ENCODE measurements at regions not wholly inside any gene's neighbourhood (a gene's known extent, or its start where the extent isn't known, plus 50 kb on each side); places are given as distances from the start of the nearest gene placed in this dataset.

- Histone ChIP-seq H3K36me3 (ENCODE audit: control insufficient read depth, insufficient read depth, low read length) (no peaks in the 10 kb centered on the region), H3K27ac (ENCODE audit: insufficient read depth, low read depth, low read length, poor library complexity, severe bottlenecking) (no peak overlapping the region), H3K4me3 (ENCODE audit: insufficient read depth, low read depth, low read length) (no peak overlapping the region), H3K9me3 (ENCODE audit: control insufficient read depth, low read length) (no peaks in the 10 kb centered on the region), H3K27me3 (ENCODE audit: control insufficient read depth, insufficient read depth, low read length, poor library complexity, severe bottlenecking) (no peaks in the 10 kb centered on the region), H3K4me1 (ENCODE audit: control insufficient read depth, insufficient read depth, low read length) (no peaks in the 10 kb centered on the region)
- 91 to 98% methylated on average over 2 to 3 of the region's 4 CpGs for WGBS, 2 experiments
Measured at GRCh38 chr4:116838609-116839008, 246.8 kb downstream of the TRAM1L1 start.

- Histone ChIP-seq H3K27me3 (ENCODE audit: control insufficient read depth, insufficient read depth, low read length, poor library complexity, severe bottlenecking) (no peaks in the 10 kb centered on the region), H3K36me3 (ENCODE audit: control insufficient read depth, insufficient read depth, low read length) (no peaks in the 10 kb centered on the region), H3K9me3 (ENCODE audit: control insufficient read depth, low read length) (no peaks in the 10 kb centered on the region), H3K4me3 (ENCODE audit: insufficient read depth, low read depth, low read length) (no peak overlapping the region), H3K27ac (ENCODE audit: insufficient read depth, low read depth, low read length, poor library complexity, severe bottlenecking) (no peak overlapping the region), H3K4me1 (ENCODE audit: control insufficient read depth, insufficient read depth, low read length) (no peaks in the 10 kb centered on the region)
- 86 to 97% methylated on average over 5 of the region's 5 CpGs for WGBS, 2 experiments
Measured at GRCh38 chr4:116829187-116829586, 256.2 kb downstream of the TRAM1L1 start.

- H3K27ac ChIP-seq (ENCODE audit: insufficient read depth, low read depth, low read length, poor library complexity, severe bottlenecking) = no peak overlapping the region
- H3K4me3 ChIP-seq (ENCODE audit: insufficient read depth, low read depth, low read length) = no peak overlapping the region
- no peaks in the 10 kb centered on the region for H3K27me3 ChIP-seq (ENCODE audit: control insufficient read depth, insufficient read depth, low read length, poor library complexity, severe bottlenecking)
- H3K4me1 ChIP-seq (ENCODE audit: control insufficient read depth, insufficient read depth, low read length) = no peaks in the 10 kb centered on the region
- H3K9me3 ChIP-seq (ENCODE audit: control insufficient read depth, low read length) = no peaks in the 10 kb centered on the region
- H3K36me3 ChIP-seq (ENCODE audit: control insufficient read depth, insufficient read depth, low read length) = no peaks in the 10 kb centered on the region
- WGBS, 2 experiments = no CpG with 5 or more reads among the region's 2 CpGs
Measured at GRCh38 chr4:116824172-116824571, 261.2 kb downstream of the TRAM1L1 start.

- 58 to 90% methylated on average over 2 of the region's 2 CpGs for WGBS, 2 experiments
- no peak overlapping the region for H3K4me3 ChIP-seq (ENCODE audit: insufficient read depth, low read depth, low read length)
Measured at GRCh38 chr4:116811730-116812129, 273.6 kb downstream of the TRAM1L1 start.

GRCh38 chr4:116796022-116796421 lies 289.4 kb downstream of the TRAM1L1 start:
- Histone ChIP-seq H3K4me1 (ENCODE audit: control insufficient read depth, insufficient read depth, low read length) (no peaks in the 10 kb centered on the region), H3K27me3 (ENCODE audit: control insufficient read depth, insufficient read depth, low read length, poor library complexity, severe bottlenecking) (no peaks in the 10 kb centered on the region), H3K9me3 (ENCODE audit: control insufficient read depth, low read length) (no peaks in the 10 kb centered on the region), H3K36me3 (ENCODE audit: control insufficient read depth, insufficient read depth, low read length) (no peaks in the 10 kb centered on the region), H3K4me3 (ENCODE audit: insufficient read depth, low read depth, low read length) (no peak overlapping the region), H3K27ac (ENCODE audit: insufficient read depth, low read depth, low read length, poor library complexity, severe bottlenecking) (no peak overlapping the region)
- 89 to 93% methylated on average over 2 of the region's 2 CpGs for WGBS, 2 experiments

More at GRCh38 chr4:116811730-116812129, 273.6 kb downstream of the TRAM1L1 start:
- Histone ChIP-seq H3K27me3 (ENCODE audit: control insufficient read depth, insufficient read depth, low read length, poor library complexity, severe bottlenecking) (no peaks in the 10 kb centered on the region), H3K36me3 (ENCODE audit: control insufficient read depth, insufficient read depth, low read length) (no peaks in the 10 kb centered on the region), H3K9me3 (ENCODE audit: control insufficient read depth, low read length) (no peaks in the 10 kb centered on the region), H3K27ac (ENCODE audit: insufficient read depth, low read depth, low read length, poor library complexity, severe bottlenecking) (no peak overlapping the region), H3K4me1 (ENCODE audit: control insufficient read depth, insufficient read depth, low read length) (no peaks in the 10 kb centered on the region)

GRCh38 chr4:116788723-116789122 lies 296.7 kb downstream of the TRAM1L1 start:
- 96% methylated on average over 2 of the region's 2 CpGs; no CpG with 5 or more reads in 1 of the 2 experiments for WGBS, 2 experiments
- Histone ChIP-seq H3K9me3 (ENCODE audit: control insufficient read depth, low read length) (no peaks in the 10 kb centered on the region), H3K4me3 (ENCODE audit: insufficient read depth, low read depth, low read length) (no peak overlapping the region), H3K27ac (ENCODE audit: insufficient read depth, low read depth, low read length, poor library complexity, severe bottlenecking) (no peak overlapping the region), H3K4me1 (ENCODE audit: control insufficient read depth, insufficient read depth, low read length) (no peaks in the 10 kb centered on the region), H3K36me3 (ENCODE audit: control insufficient read depth, insufficient read depth, low read length) (no peaks in the 10 kb centered on the region), H3K27me3 (ENCODE audit: control insufficient read depth, insufficient read depth, low read length, poor library complexity, severe bottlenecking) (no peaks in the 10 kb centered on the region)

- Histone ChIP-seq H3K27me3 (ENCODE audit: control insufficient read depth, insufficient read depth, low read length, poor library complexity, severe bottlenecking) (no peaks in the 10 kb centered on the region), H3K27ac (ENCODE audit: insufficient read depth, low read depth, low read length, poor library complexity, severe bottlenecking) (no peak overlapping the region), H3K4me3 (ENCODE audit: insufficient read depth, low read depth, low read length) (no peak overlapping the region), H3K4me1 (ENCODE audit: control insufficient read depth, insufficient read depth, low read length) (no peaks in the 10 kb centered on the region), H3K36me3 (ENCODE audit: control insufficient read depth, insufficient read depth, low read length) (no peaks in the 10 kb centered on the region), H3K9me3 (ENCODE audit: control insufficient read depth, low read length) (no peaks in the 10 kb centered on the region)
- 91 to 100% methylated on average over 1 of the region's 1 CpG for WGBS, 2 experiments
Measured at GRCh38 chr4:116755051-116755450, 330.3 kb downstream of the TRAM1L1 start.

GRCh38 chr4:116752027-116752426 lies 333.3 kb downstream of the TRAM1L1 start:
- 94 to 97% methylated on average over 2 of the region's 2 CpGs for WGBS, 2 experiments
- Histone ChIP-seq H3K27ac (ENCODE audit: insufficient read depth, low read depth, low read length, poor library complexity, severe bottlenecking) (no peak overlapping the region), H3K4me1 (ENCODE audit: control insufficient read depth, insufficient read depth, low read length) (no peaks in the 10 kb centered on the region), H3K4me3 (ENCODE audit: insufficient read depth, low read depth, low read length) (no peak overlapping the region), H3K36me3 (ENCODE audit: control insufficient read depth, insufficient read depth, low read length) (no peaks in the 10 kb centered on the region), H3K27me3 (ENCODE audit: control insufficient read depth, insufficient read depth, low read length, poor library complexity, severe bottlenecking) (no peaks in the 10 kb centered on the region), H3K9me3 (ENCODE audit: control insufficient read depth, low read length) (no peaks in the 10 kb centered on the region)

GRCh38 chr4:116736756-116737155 lies 348.6 kb downstream of the TRAM1L1 start:
- no CpG with 5 or more reads among the region's 1 CpG for whole genome bisulfite sequencing, 2 experiments

GRCh38 chr4:116734178-116734577 lies 351.2 kb downstream of the TRAM1L1 start:
- Histone ChIP-seq H3K36me3 (ENCODE audit: control insufficient read depth, insufficient read depth, low read length) (no peaks in the 10 kb centered on the region), H3K4me3 (ENCODE audit: insufficient read depth, low read depth, low read length) (no peak overlapping the region), H3K9me3 (ENCODE audit: control insufficient read depth, low read length) (no peaks in the 10 kb centered on the region), H3K27me3 (ENCODE audit: control insufficient read depth, insufficient read depth, low read length, poor library complexity, severe bottlenecking) (no peaks in the 10 kb centered on the region), H3K4me1 (ENCODE audit: control insufficient read depth, insufficient read depth, low read length) (no peaks in the 10 kb centered on the region), H3K27ac (ENCODE audit: insufficient read depth, low read depth, low read length, poor library complexity, severe bottlenecking) (no peak overlapping the region)
- WGBS, 2 experiments = 67 to 86% methylated on average over 1 of the region's 2 CpGs

More at GRCh38 chr4:116736756-116737155, 348.6 kb downstream of the TRAM1L1 start:
- no peaks in the 10 kb centered on the region for H3K9me3 ChIP-seq (ENCODE audit: control insufficient read depth, low read length)
- H3K4me1 ChIP-seq (ENCODE audit: control insufficient read depth, insufficient read depth, low read length) = no peaks in the 10 kb centered on the region
- H3K4me3 ChIP-seq (ENCODE audit: insufficient read depth, low read depth, low read length) = no peak overlapping the region
- H3K36me3 ChIP-seq (ENCODE audit: control insufficient read depth, insufficient read depth, low read length) = no peaks in the 10 kb centered on the region
- no peak overlapping the region for H3K27ac ChIP-seq (ENCODE audit: insufficient read depth, low read depth, low read length, poor library complexity, severe bottlenecking)
- H3K27me3 ChIP-seq (ENCODE audit: control insufficient read depth, insufficient read depth, low read length, poor library complexity, severe bottlenecking) = no peaks in the 10 kb centered on the region

GRCh38 chr4:116733370-116733769 lies 352.0 kb downstream of the TRAM1L1 start:
- H3K27ac ChIP-seq (ENCODE audit: insufficient read depth, low read depth, low read length, poor library complexity, severe bottlenecking) = no peak overlapping the region
- no peaks in the 10 kb centered on the region for H3K4me1 ChIP-seq (ENCODE audit: control insufficient read depth, insufficient read depth, low read length)
- WGBS, 2 experiments = 93 to 95% methylated on average over 4 of the region's 4 CpGs
- no peak overlapping the region for H3K4me3 ChIP-seq (ENCODE audit: insufficient read depth, low read depth, low read length)
- H3K36me3 ChIP-seq (ENCODE audit: control insufficient read depth, insufficient read depth, low read length) = no peaks in the 10 kb centered on the region
- H3K9me3 ChIP-seq (ENCODE audit: control insufficient read depth, low read length) = no peaks in the 10 kb centered on the region
- H3K27me3 ChIP-seq (ENCODE audit: control insufficient read depth, insufficient read depth, low read length, poor library complexity, severe bottlenecking) = no peaks in the 10 kb centered on the region

All from ectodermal cell (in vitro differentiated cells).